ENCODE measurements at regions not wholly inside any gene's neighbourhood (a gene's known extent, or its start where the extent isn't known, plus 50 kb on each side); places are given as distances from the start of the nearest gene placed in this dataset.

DNA sequence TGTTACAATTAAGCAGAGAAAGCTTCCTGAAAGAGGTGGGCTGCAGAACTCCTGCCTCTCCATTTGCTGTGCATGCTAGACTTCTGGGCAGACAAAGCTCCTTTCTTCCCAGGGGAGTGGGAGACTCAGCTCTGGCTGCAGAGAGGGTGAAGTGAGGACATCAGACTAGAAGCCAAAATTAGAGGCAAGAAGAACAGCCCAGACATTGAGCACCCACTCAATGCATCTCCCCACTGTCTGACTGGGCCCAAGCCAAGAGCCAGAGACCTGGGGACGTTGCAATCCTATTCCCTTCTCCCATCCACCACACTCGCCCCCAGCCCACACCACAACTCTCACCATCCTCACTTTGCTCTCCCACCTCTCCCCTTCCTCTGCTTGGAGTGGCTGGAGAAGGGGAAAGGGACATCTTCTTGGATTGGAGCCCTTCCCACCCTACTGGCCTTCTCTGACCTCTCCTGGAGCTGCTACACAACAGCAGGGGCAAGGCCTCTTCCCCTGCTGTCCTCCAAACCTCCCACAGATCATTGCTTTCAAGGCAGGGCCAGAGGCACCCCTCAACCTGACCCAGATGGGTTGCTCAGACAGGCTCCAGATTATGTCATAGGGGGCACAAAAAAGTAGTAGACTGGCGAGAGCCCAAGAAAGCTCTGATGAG, 477.7 kb upstream of the CADM1 start (continued):
- TF ChIP-seq HNF4G (IDR thresholded peaks at IDR 0.05) (no peak), RXRA (IDR thresholded peaks at IDR 0.05) (no peak)

DNA sequence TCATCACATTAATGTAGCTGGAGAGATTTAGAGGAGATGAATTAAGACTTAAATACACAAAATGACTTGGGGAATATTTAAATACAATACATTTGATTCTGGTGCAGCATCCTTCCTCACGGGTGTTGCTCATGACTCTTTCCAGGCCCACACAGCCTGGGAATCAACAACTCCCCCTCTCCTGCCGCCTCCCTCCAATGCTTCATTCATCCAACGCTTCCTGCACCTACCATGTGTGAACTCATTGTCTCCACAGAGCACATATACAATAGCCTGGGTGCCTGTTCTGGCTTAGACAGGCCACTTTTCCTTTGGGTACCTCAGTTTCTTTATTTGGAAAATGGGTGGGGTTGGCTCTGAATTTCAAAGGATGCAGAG, 476.9 kb upstream of the CADM1 start:
- DNase-seq (ENCODE audit: low spot score) = no peak
- Histone ChIP-seq H3K27ac (ENCODE audit: low read depth in 1 of 2, low read length in 2 of 2) (no peak overlapping the region), H3K36me3 (ENCODE audit: control insufficient read depth in 4 of 4, insufficient read depth in 3 of 4, low read depth in 1 of 4, low read length in 3 of 4) (no peaks in the 10 kb centered on the region), H3K27me3 (ENCODE audit: control insufficient read depth in 4 of 4, insufficient read depth in 4 of 4, low read length in 3 of 4) (peaks cover 0 to 3% (median 0%) of the 10 kb centered on the region in 4 donors), H3K9ac (ENCODE audit: low read depth in 1 of 2, low read length in 2 of 2) (no peak overlapping the region), H3K9me3 (ENCODE audit: control insufficient read depth in 4 of 4, low read length in 3 of 4) (no peaks in the 10 kb centered on the region), H3K4me3 (ENCODE audit: low read depth in 1 of 3, low read length in 3 of 3) (no peak overlapping the region), H3K4me1 (ENCODE audit: control insufficient read depth in 4 of 4, insufficient read depth in 4 of 4, low read length in 3 of 4) (no peaks in the 10 kb centered on the region)
- TF ChIP-seq YY1 (IDR thresholded peaks at IDR 0.05) (no peak), FOXA1 (IDR thresholded peaks at IDR 0.05) (no peak), NR2F2 (IDR thresholded peaks at IDR 0.05) (no peak), HNF4A (conservative IDR thresholded peaks at IDR 0.05) (no peak), EGR1 (IDR thresholded peaks at IDR 0.05; ENCODE audit: low read depth in 2 of 2) (no peak), GABPA (IDR thresholded peaks at IDR 0.05 in 1 of 2, conservative IDR thresholded peaks at IDR 0.05 in 1 of 2) (no peak)
- TF ChIP-seq, protein P1, sequence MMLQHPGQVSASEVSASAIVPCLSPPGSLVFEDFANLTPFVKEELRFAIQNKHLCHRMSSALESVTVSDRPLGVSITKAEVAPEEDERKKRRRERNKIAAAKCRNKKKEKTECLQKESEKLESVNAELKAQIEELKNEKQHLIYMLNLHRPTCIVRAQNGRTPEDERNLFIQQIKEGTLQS (IDR thresholded peaks at IDR 0.05) = no peak
- TF ChIP-seq, protein P2, sequence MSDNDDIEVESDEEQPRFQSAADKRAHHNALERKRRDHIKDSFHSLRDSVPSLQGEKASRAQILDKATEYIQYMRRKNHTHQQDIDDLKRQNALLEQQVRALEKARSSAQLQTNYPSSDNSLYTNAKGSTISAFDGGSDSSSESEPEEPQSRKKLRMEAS (IDR thresholded peaks at IDR 0.05) = no peak
- WGBS = 89% methylated on average over 3 of the region's 3 CpGs

DNA sequence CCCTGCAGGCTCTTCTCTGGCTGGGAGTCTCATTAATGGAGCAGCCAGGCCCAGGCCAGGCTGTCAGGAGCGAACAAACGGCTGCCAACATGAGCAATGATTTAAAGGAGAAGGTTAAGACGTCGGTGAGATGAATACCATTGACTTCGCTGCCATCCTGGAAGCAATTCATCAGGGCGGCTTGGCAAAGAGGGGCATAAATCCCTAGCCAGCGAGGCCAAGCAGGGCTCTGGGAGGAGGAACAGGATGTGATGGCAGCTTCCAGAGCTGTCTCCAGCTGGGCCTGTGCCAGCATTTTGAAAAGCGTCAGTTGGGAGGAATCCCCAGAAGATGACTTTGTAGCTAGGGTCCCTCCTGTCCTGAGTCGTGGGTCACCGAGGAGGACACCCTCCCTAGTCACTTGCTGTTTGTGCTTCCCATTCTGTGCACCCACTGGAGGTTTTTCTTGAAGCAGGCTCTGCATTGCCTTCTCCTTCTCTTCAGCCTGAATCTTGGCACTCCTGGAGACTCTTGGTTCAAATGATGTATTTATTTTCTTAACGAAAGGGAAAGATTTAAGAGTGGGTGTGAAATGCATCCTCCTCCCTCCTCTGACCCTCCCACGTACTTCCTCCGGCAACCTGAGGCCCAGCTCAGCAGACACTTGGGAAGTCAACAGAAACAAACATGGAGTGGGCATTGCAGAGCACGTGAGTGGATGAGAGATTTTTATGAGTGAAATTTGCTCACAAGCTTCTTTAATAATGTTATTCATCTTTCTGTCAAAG, 476.3 kb upstream of the CADM1 start:
- H3K9me3 ChIP-seq (ENCODE audit: control insufficient read depth in 4 of 4, low read length in 3 of 4) = no peaks in the 10 kb centered on the region
- DNase-seq (ENCODE audit: low spot score) = no peak
- H3K4me1 ChIP-seq (ENCODE audit: control insufficient read depth in 4 of 4, insufficient read depth in 4 of 4, low read length in 3 of 4) = no peaks in the 10 kb centered on the region

DNA sequence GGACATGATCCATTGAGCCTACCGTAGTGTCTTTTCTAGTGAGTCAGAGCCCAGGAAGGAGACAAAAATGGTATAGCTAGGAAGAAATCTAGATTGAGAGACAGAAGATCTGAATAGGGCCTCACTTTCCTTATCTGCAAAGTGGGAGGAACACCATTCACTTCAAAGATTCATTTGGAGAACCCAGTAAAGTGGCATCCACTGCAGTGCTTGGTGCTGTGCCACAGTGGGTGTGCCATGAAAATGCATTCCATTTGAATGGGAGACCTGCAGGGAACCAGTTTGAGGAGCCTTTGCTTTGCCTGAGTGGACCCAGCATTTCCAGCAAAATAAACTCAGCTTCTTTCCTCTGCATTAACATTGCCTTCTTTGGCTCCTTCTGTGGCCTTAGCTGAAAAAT, 470.5 kb upstream of the CADM1 start:
- Histone ChIP-seq H3K9ac (ENCODE audit: low read depth in 1 of 2, low read length in 2 of 2) (no peak overlapping the region), H3K4me3 (ENCODE audit: low read depth in 1 of 3, low read length in 3 of 3) (no peak overlapping the region), H3K36me3 (ENCODE audit: control insufficient read depth in 4 of 4, insufficient read depth in 3 of 4, low read depth in 1 of 4, low read length in 3 of 4) (no peaks in the 10 kb centered on the region), H3K27ac (ENCODE audit: low read depth in 1 of 2, low read length in 2 of 2) (no peak overlapping the region), H3K4me1 (ENCODE audit: control insufficient read depth in 4 of 4, insufficient read depth in 4 of 4, low read length in 3 of 4) (no peaks in the 10 kb centered on the region), H3K9me3 (ENCODE audit: control insufficient read depth in 4 of 4, low read length in 3 of 4) (no peaks in the 10 kb centered on the region), H3K27me3 (ENCODE audit: control insufficient read depth in 4 of 4, insufficient read depth in 4 of 4, low read length in 3 of 4) (peaks cover 0 to 3% (median 0%) of the 10 kb centered on the region in 4 donors)
- no peak for DNase-seq (ENCODE audit: low spot score)
- WGBS = 87% methylated on average over 1 of the region's 1 CpG
- TF ChIP-seq, protein P3, sequence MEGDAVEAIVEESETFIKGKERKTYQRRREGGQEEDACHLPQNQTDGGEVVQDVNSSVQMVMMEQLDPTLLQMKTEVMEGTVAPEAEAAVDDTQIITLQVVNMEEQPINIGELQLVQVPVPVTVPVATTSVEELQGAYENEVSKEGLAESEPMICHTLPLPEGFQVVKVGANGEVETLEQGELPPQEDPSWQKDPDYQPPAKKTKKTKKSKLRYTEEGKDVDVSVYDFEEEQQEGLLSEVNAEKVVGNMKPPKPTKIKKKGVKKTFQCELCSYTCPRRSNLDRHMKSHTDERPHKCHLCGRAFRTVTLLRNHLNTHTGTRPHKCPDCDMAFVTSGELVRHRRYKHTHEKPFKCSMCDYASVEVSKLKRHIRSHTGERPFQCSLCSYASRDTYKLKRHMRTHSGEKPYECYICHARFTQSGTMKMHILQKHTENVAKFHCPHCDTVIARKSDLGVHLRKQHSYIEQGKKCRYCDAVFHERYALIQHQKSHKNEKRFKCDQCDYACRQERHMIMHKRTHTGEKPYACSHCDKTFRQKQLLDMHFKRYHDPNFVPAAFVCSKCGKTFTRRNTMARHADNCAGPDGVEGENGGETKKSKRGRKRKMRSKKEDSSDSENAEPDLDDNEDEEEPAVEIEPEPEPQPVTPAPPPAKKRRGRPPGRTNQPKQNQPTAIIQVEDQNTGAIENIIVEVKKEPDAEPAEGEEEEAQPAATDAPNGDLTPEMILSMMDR (IDR thresholded peaks at IDR 0.05; ENCODE audit: low read depth, low read length, missing input control) = no peak
- TF ChIP-seq HNF4G (IDR thresholded peaks at IDR 0.05) = no peak
- TF ChIP-seq, protein P1 (IDR thresholded peaks at IDR 0.05) = no peak
- no peak for TF ChIP-seq FOXA2 (IDR thresholded peaks at IDR 0.05)
- no peak for TF ChIP-seq EGR1 (IDR thresholded peaks at IDR 0.05; ENCODE audit: low read depth in 2 of 2)
- TF ChIP-seq, protein P4, sequence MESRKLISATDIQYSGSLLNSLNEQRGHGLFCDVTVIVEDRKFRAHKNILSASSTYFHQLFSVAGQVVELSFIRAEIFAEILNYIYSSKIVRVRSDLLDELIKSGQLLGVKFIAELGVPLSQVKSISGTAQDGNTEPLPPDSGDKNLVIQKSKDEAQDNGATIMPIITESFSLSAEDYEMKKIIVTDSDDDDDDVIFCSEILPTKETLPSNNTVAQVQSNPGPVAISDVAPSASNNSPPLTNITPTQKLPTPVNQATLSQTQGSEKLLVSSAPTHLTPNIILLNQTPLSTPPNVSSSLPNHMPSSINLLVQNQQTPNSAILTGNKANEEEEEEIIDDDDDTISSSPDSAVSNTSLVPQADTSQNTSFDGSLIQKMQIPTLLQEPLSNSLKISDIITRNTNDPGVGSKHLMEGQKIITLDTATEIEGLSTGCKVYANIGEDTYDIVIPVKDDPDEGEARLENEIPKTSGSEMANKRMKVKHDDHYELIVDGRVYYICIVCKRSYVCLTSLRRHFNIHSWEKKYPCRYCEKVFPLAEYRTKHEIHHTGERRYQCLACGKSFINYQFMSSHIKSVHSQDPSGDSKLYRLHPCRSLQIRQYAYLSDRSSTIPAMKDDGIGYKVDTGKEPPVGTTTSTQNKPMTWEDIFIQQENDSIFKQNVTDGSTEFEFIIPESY (IDR thresholded peaks at IDR 0.05) = no peak
- no peak for TF ChIP-seq FOXA1 (IDR thresholded peaks at IDR 0.05)
- TF ChIP-seq NR2F2 (IDR thresholded peaks at IDR 0.05) = no peak
- no peak for TF ChIP-seq RAD21 (IDR thresholded peaks at IDR 0.05)
- TF ChIP-seq TAF1 (conservative IDR thresholded peaks at IDR 0.05) = no peak
- TF ChIP-seq HNF4A (conservative IDR thresholded peaks at IDR 0.05) = no peak
- TF ChIP-seq SP1 (IDR thresholded peaks at IDR 0.05) = no peak
- TF ChIP-seq YY1 (IDR thresholded peaks at IDR 0.05) = no peak
- TF ChIP-seq, protein P2 (IDR thresholded peaks at IDR 0.05) = no peak
- no peak for TF ChIP-seq GABPA (IDR thresholded peaks at IDR 0.05 in 1 of 2, conservative IDR thresholded peaks at IDR 0.05 in 1 of 2)
- no peak for TF ChIP-seq RXRA (IDR thresholded peaks at IDR 0.05)
- no peak for TF ChIP-seq JUND (IDR thresholded peaks at IDR 0.05)

More for the DNA sequence above, 476.3 kb upstream of the CADM1 start:
- 74% methylated on average over 14 of the region's 14 CpGs for WGBS
- no peaks in the 10 kb centered on the region for H3K36me3 ChIP-seq (ENCODE audit: control insufficient read depth in 4 of 4, insufficient read depth in 3 of 4, low read depth in 1 of 4, low read length in 3 of 4)
- H3K4me3 ChIP-seq (ENCODE audit: low read depth in 1 of 3, low read length in 3 of 3) = no peak overlapping the region
- H3K9ac ChIP-seq (ENCODE audit: low read depth in 1 of 2, low read length in 2 of 2) = no peak overlapping the region
- TF ChIP-seq, protein P2 (IDR thresholded peaks at IDR 0.05) = no peak
- no peak for TF ChIP-seq SP1 (IDR thresholded peaks at IDR 0.05)
- no peak for TF ChIP-seq RAD21 (IDR thresholded peaks at IDR 0.05)
- no peak for TF ChIP-seq HNF4A (conservative IDR thresholded peaks at IDR 0.05)
- H3K27ac ChIP-seq (ENCODE audit: low read depth in 1 of 2, low read length in 2 of 2) = no peak overlapping the region
- H3K27me3 ChIP-seq (ENCODE audit: control insufficient read depth in 4 of 4, insufficient read depth in 4 of 4, low read length in 3 of 4) = peaks cover 0 to 3% (median 0%) of the 10 kb centered on the region in 4 donors
